ENCODE measurements at regions not wholly inside any gene's neighbourhood (a gene's known extent, or its start where the extent isn't known, plus 50 kb on each side); places are given as distances from the start of the nearest gene placed in this dataset.
A peak's percentile ranks its signal among the peaks of the same experiment; 100 is the strongest.

GRCh38 chr13:84563611-84564010 lies 681.3 kb upstream of the SLITRK1 start:
- ATAC-seq = no peak
- Mint-ChIP-seq H3K9me3 (peaks cover 18% of the 10 kb centered on the region), H3K4me1 (ENCODE audit: low read depth in 2 of 2) (no peaks in the 10 kb centered on the region), H3K36me3 (no peaks in the 10 kb centered on the region), H3K27ac (no peak overlapping the region), H3K4me3 (no peak overlapping the region), H3K27me3 (no peaks in the 10 kb centered on the region)
- DNase-seq (ENCODE audit: low spot score) = no peak

DNA sequence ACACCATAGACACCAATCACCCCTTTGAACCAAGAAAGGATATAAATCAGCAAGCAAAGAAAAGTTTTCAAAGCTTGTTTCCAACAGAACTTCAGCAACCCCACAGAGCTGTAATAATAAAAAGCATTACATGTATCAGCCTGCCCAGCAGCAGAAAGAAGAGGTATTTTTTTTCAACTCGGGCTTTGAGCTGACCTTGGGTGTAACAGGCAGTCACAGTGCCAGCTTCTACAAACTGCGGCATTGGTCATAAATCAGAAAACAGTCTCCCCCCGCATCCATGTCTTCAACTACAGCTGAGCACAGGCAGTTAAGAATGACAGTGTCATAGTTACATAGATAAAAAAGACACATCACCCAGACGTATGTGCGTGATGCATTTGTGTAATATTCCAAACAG lies 671.0 kb upstream of the SLITRK1 start:
- DNase-seq (ENCODE audit: low spot score) (no peak), ATAC-seq (no peak)
- H3K4me3 Mint-ChIP-seq = no peak overlapping the region
- peaks cover 4% of the 10 kb centered on the region for H3K36me3 Mint-ChIP-seq
- no peaks in the 10 kb centered on the region for H3K27me3 Mint-ChIP-seq
- no peak overlapping the region for H3K27ac Mint-ChIP-seq
- peaks cover 17% of the 10 kb centered on the region for H3K9me3 Mint-ChIP-seq
- H3K4me1 Mint-ChIP-seq (ENCODE audit: low read depth in 2 of 2) = no peaks in the 10 kb centered on the region

- DNase-seq (ENCODE audit: low spot score) (no peak), ATAC-seq (no peak)
- no peaks in the 10 kb centered on the region for H3K36me3 Mint-ChIP-seq
- no peaks in the 10 kb centered on the region for H3K27me3 Mint-ChIP-seq
- H3K27ac Mint-ChIP-seq = no peak overlapping the region
- no peaks in the 10 kb centered on the region for H3K4me1 Mint-ChIP-seq (ENCODE audit: low read depth in 2 of 2)
- no peak overlapping the region for H3K4me3 Mint-ChIP-seq
- peaks cover 9% of the 10 kb centered on the region for H3K9me3 Mint-ChIP-seq
Measured at GRCh38 chr13:84543962-84544361, 661.7 kb upstream of the SLITRK1 start.

DNA sequence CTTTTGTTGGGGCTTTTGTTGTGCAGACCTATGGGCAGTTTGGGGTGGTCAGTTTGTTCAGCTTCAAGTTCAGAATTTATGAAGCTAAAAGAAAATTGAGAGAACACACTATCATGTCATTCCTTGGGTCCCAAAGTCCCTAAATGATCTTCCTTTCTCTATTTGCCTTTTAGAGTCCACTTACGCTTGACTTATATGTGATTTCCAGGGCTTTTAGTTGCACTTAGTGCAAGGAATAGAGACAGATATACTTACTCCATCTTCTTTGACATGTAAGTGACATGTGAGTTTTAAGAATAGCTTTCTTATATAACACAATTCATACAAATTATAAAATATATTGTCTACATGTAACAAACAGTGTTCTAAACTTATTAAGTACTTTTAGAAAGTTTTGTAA lies 660.1 kb upstream of the SLITRK1 start:
- no peak for ATAC-seq
- H3K27me3 Mint-ChIP-seq = no peaks in the 10 kb centered on the region
- peaks cover 9% of the 10 kb centered on the region for H3K9me3 Mint-ChIP-seq
- H3K4me1 Mint-ChIP-seq (ENCODE audit: low read depth in 2 of 2) = no peaks in the 10 kb centered on the region
- H3K27ac Mint-ChIP-seq = no peak overlapping the region
- no peak overlapping the region for H3K4me3 Mint-ChIP-seq
- DNase-seq (ENCODE audit: low spot score) = no peak
- no peaks in the 10 kb centered on the region for H3K36me3 Mint-ChIP-seq

GRCh38 chr13:84536906-84537305 lies 654.6 kb upstream of the SLITRK1 start:
- H3K27me3 Mint-ChIP-seq = no peaks in the 10 kb centered on the region
- H3K9me3 Mint-ChIP-seq = peaks cover 3% of the 10 kb centered on the region
- ATAC-seq = no peak

GRCh38 chr13:84528408-84529070 lies 646.3 kb upstream of the SLITRK1 start:
- Mint-ChIP-seq H3K4me3 (no peak overlapping the region), H3K4me1 (ENCODE audit: low read depth in 2 of 2) (no peaks in the 10 kb centered on the region), H3K9me3 (peaks cover 13% of the 10 kb centered on the region), H3K36me3 (peaks cover 5% of the 10 kb centered on the region), H3K27me3 (no peaks in the 10 kb centered on the region), H3K27ac (no peak overlapping the region)
- no peak for DNase-seq (ENCODE audit: low spot score)
- ATAC-seq = peak in 1 of 2 donors; percentile 45

More at GRCh38 chr13:84536906-84537305, 654.6 kb upstream of the SLITRK1 start:
- H3K27ac Mint-ChIP-seq = no peak overlapping the region
- H3K36me3 Mint-ChIP-seq = no peaks in the 10 kb centered on the region
- DNase-seq (ENCODE audit: low spot score) = no peak
- no peaks in the 10 kb centered on the region for H3K4me1 Mint-ChIP-seq (ENCODE audit: low read depth in 2 of 2)
- no peak overlapping the region for H3K4me3 Mint-ChIP-seq

DNA sequence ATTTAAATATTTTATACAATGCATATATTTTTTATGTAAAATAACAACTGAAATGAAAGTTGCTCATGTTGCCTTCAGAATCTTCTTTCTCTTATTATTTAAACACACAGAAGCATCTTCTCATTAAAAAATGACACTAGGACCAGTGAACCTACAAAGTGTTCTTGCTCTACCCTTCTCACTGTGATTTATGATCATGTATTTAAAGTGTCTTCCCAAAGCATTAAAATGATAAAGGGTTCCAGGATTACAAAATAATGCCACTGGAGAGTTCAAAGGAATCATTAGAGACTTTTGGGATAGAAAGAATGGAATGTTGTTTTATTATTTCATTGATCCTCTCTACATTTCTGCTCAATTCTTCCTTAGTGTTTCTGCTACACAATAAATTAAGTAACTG lies 643.6 kb upstream of the SLITRK1 start:
- no peak overlapping the region for H3K4me3 Mint-ChIP-seq
- H3K4me1 Mint-ChIP-seq (ENCODE audit: low read depth in 2 of 2) = no peaks in the 10 kb centered on the region
- peaks cover 19% of the 10 kb centered on the region for H3K9me3 Mint-ChIP-seq
- H3K27me3 Mint-ChIP-seq = no peaks in the 10 kb centered on the region
- H3K36me3 Mint-ChIP-seq = peaks cover 10% of the 10 kb centered on the region
- no peak for DNase-seq (ENCODE audit: low spot score)
- no peak overlapping the region for H3K27ac Mint-ChIP-seq
- no peak for ATAC-seq

- no peak overlapping the region for H3K4me3 Mint-ChIP-seq
Measured at GRCh38 chr13:84524586-84524985, 642.3 kb upstream of the SLITRK1 start.

DNA sequence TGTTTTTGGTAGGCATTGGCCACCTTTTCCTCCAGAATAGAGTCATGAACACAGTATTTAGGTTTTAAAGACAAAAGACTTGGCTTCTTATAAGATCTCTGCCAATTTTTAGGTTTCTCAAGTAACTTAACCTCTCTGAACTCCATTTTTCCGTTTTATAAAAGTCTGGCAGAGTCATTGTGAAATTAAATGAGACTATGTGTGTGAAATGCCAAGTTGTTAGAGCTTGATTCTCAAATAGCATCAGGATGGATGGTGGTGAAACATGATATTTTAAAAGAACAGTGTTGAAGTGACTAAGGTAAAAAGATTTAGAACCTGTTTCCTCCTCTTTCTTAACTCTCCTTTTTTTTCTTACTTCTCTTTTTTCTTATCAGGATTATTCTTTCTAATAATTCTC lies 617.7 kb upstream of the SLITRK1 start:
- Mint-ChIP-seq H3K36me3 (no peaks in the 10 kb centered on the region), H3K27me3 (no peaks in the 10 kb centered on the region), H3K4me3 (no peak overlapping the region), H3K27ac (no peak overlapping the region), H3K9me3 (no peaks in the 10 kb centered on the region), H3K4me1 (ENCODE audit: low read depth in 2 of 2) (no peaks in the 10 kb centered on the region)
- ATAC-seq (no peak), DNase-seq (ENCODE audit: low spot score) (no peak)

More at GRCh38 chr13:84524586-84524985, 642.3 kb upstream of the SLITRK1 start:
- ATAC-seq = no peak
- Mint-ChIP-seq H3K27me3 (no peaks in the 10 kb centered on the region), H3K9me3 (peaks cover 18% of the 10 kb centered on the region), H3K36me3 (peaks cover 10% of the 10 kb centered on the region), H3K4me1 (ENCODE audit: low read depth in 2 of 2) (no peaks in the 10 kb centered on the region), H3K27ac (no peak overlapping the region)
- no peak for DNase-seq (ENCODE audit: low spot score)

DNA sequence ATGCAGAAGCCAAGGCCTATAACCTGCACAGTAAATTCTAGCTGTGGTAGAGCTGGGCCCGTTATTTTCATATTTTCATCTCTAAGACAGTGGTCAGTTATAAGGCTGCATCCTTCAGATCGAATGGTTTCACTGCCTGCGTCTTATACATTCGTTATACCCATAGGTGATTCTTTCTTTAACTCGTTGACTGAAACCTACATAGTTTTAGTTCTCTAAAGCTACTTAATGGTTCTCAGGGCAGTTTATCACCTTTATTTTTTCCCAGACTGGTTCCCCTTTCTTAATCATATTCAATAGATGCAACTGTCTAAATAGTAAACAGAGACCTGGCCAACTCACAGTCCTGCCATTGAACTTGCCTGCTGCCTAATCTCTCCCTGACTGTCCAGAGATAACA lies 615.3 kb upstream of the SLITRK1 start:
- Mint-ChIP-seq H3K36me3 (no peaks in the 10 kb centered on the region), H3K9me3 (no peaks in the 10 kb centered on the region), H3K4me3 (no peak overlapping the region), H3K27me3 (no peaks in the 10 kb centered on the region), H3K4me1 (ENCODE audit: low read depth in 2 of 2) (no peaks in the 10 kb centered on the region), H3K27ac (no peak overlapping the region)
- no peak for DNase-seq (ENCODE audit: low spot score)
- no peak for ATAC-seq

DNA sequence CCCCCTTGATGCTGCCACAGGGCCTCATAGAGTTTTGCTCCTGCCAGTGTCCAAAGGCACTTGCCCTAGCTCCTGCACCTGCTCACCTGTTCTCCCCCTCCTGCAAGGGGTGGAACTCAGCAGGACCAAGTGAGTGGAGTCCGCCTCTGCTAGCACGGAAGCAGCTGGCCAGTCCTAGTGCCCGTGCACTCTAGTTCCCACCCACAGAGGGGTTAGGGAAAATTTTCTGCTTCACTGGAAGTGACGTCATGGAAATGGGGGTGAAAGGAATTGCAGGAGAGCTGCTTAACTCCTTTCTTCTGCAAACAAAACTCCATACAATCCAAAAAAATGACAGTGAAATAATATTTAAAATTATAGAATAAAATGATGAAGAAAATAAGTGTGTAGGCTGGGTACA lies 609.7 kb upstream of the SLITRK1 start:
- Mint-ChIP-seq H3K27ac (no peak overlapping the region), H3K36me3 (no peaks in the 10 kb centered on the region), H3K27me3 (no peaks in the 10 kb centered on the region), H3K4me1 (ENCODE audit: low read depth in 2 of 2) (no peaks in the 10 kb centered on the region), H3K4me3 (no peak overlapping the region), H3K9me3 (peaks cover 3% of the 10 kb centered on the region)
- DNase-seq (ENCODE audit: low spot score) = no peak
- no peak for ATAC-seq

DNA sequence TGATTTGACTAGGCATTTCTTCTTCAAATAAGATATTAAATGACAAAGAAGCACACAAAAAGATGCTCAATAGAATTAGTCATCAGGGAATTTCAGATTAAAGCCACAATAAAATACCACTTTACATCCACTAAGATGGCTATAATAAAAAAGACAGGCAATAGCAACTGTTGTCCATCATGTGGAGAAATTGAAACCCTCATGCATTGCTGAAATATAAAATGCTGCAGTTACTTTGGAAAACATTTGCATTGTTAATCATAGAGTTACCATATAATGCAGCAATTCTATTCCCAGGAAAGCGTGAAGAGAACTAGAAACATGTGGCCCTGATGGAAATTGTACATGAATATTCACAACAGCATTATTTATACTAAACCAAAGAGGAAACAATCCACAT lies 605.5 kb upstream of the SLITRK1 start:
- ATAC-seq = no peak
- Mint-ChIP-seq H3K9me3 (peaks cover 8% of the 10 kb centered on the region), H3K36me3 (no peaks in the 10 kb centered on the region), H3K27me3 (no peaks in the 10 kb centered on the region), H3K4me3 (no peak overlapping the region), H3K27ac (no peak overlapping the region), H3K4me1 (ENCODE audit: low read depth in 2 of 2) (no peaks in the 10 kb centered on the region)
- DNase-seq (ENCODE audit: low spot score) = no peak

DNA sequence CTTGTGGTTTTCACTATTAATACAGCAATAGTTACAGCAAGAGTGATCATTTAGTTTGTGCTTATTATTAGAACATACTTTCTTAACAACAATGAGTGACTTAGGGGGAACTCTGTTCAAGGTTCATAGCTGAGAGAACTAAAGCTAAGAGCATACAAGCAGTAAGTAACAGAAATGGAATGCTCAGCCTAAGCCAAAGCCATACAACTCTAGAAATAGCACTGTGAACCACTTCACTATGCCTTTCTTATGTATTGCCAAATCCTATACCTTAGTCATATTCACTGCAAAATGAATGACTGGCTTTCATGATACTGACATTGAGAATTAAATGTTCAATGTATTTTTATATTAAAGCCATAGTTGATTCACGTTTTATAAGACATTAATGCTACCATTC lies 599.7 kb upstream of the SLITRK1 start:
- peaks cover 8% of the 10 kb centered on the region for H3K9me3 Mint-ChIP-seq
- H3K27ac Mint-ChIP-seq = no peak overlapping the region
- H3K27me3 Mint-ChIP-seq = no peaks in the 10 kb centered on the region
- H3K36me3 Mint-ChIP-seq = no peaks in the 10 kb centered on the region
- H3K4me1 Mint-ChIP-seq (ENCODE audit: low read depth in 2 of 2) = no peaks in the 10 kb centered on the region
- DNase-seq (ENCODE audit: low spot score) (no peak), ATAC-seq (no peak)
- H3K4me3 Mint-ChIP-seq = no peak overlapping the region

- Mint-ChIP-seq H3K27me3 (no peaks in the 10 kb centered on the region), H3K36me3 (peaks cover 12% of the 10 kb centered on the region), H3K4me1 (ENCODE audit: low read depth in 2 of 2) (no peaks in the 10 kb centered on the region), H3K9me3 (peaks cover 12% of the 10 kb centered on the region), H3K4me3 (no peak overlapping the region), H3K27ac (no peak overlapping the region)
- DNase-seq (ENCODE audit: low spot score) (no peak), ATAC-seq (no peak)
Measured at GRCh38 chr13:84479656-84480055, 597.4 kb upstream of the SLITRK1 start.

DNA sequence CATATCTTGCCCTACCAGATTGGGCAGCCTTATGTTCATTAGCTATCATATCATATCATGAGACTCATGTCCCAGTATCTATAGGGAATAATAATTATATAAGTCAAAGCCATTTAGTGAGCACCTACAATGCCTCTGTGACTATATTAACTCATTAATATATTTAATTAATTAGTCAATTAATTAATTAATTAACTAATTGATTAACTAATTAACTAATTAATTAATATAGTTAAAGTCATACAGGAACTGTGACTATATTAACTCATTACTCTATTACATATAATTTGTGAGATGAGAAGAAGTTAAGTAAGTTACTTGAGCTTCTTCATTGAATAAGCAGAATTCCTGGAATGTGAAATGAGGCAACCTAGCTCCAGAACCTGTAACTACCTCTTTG lies 588.3 kb upstream of the SLITRK1 start:
- Mint-ChIP-seq H3K36me3 (peaks cover 4% of the 10 kb centered on the region), H3K4me3 (no peak overlapping the region), H3K4me1 (ENCODE audit: low read depth in 2 of 2) (no peaks in the 10 kb centered on the region), H3K27ac (no peak overlapping the region), H3K9me3 (peaks cover 5% of the 10 kb centered on the region), H3K27me3 (no peaks in the 10 kb centered on the region)
- no peak for ATAC-seq
- DNase-seq (ENCODE audit: low spot score) = no peak
